Anterior cingulate cortex (tissue), 58 donors: ENCODE measurements at regions not wholly inside any gene's neighbourhood (a gene's known extent, or its start where the extent isn't known, plus 50 kb on each side); places are given as distances from the start of the nearest gene placed in this dataset.
"Not testable (repeated sequence)": the region's sequence is repeated elsewhere in the genome, so short reads cannot be mapped to it uniquely, and the experiment has no call there.

ENCODE experiments used
- DNase-seq, 58 donors: peaks; one replicate each; lab custom pipeline; 2025; lab: John Stamatoyannopoulos, UW

DNA sequence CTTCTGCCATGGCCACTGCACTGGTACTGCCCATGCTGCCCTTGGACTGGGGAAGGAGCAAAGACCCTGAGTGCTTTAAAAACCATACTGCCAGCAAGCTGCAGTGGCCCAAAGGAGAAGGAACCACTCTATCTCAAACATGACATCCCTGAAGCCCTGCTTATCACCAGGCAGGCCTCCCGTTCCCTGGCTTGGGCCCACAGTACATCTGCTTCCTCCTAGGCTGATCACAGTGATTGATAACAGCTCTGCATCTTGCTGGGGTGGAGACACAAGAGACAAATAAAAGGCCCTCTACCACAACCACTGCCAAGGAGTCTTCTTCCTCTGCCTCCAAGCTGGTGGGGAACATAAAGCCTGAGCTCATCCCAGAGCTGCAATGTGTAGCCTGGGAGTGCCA lies 567.5 kb downstream of the TRHDE start:
- DNase-seq: peak in 1 of 58 donors; percentile 4

DNA sequence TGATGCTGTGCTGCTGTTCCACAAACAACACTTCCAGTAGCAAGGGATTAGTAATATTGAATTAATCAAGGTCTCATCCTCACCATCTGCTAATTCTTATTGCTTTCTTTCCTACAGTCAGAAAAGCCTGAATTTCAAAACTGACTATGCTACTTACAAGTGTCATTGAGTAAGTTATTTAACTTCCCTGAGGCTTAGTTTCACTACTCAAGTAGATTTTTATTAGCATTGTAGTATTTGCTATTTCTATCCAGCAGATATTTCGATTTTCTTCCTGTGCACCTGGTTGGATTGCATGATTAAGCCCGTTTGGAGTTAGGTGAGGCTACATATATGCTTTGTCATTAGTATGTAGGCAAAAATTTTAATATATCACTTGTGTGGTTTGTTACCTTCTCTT lies 591.5 kb downstream of the TRHDE start:
- no peak for DNase-seq

DNA sequence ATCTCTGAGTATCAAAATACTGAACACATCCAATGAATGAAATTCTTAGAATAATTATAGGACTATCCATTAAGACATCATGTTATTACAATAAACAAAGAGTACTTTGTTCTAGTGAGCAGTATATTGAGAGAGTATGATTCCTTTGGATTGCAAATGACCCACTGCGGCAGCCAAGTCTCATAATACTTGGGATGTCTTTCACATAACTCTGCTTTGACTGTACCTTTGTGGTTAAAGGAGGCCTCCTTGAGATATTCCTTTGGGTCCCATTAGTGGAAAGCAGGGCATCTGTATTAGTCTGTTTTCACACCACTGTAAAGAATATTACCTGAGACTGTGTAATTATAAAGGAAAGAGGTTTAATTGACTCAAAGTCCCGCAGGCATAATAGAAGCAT lies 593.8 kb downstream of the TRHDE start:
- DNase-seq: no peak

DNA sequence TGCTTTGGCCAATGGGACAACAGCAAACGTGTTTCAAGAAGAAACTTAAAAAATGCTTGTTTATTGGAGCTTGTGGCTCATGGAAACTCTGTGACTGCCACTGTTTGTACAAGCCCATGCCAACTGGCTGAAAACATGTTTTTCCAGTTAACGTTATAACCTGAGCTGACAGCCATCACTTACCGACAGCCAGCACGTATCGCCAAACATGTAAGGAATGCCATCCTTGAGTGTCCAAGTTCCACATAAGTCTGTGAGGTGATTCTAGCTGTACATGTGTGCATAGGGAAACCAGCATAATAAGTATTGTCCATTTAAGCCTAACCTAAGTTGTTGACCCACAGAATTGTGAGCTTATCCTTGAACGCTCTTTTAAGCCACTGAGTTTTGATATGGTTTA lies 596.9 kb downstream of the TRHDE start:
- DNase-seq: no peak

DNA sequence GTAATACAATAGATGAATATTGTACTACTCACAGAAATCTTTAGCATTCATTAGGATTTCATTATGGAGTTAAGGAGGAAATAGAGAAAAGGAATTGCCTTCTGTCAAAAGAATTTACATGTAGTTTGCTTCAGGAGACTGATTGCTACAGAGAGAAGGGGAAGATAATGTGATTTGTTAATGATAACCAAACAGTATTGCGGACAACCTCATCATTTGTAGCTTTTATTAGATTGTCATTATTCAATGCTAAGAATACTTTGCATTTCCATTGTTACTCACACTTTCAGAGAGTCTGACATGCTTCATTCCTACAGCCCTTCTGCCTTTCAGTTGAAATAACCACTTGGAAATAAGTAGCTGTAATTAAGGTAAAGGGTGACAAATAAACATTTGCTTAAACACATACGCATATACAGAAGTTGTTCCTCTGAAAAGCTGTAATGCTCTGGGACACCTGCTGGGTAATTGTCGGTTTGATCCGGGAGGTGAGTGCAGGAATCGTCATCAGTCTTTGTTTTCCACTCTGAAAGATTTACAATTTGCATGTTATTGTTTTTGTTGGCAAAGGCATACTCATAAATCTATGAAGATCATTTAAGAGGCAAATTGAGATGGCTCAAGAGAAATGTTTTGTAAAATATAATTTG lies 600.2 kb downstream of the TRHDE start:
- DNase-seq: no peak

DNA sequence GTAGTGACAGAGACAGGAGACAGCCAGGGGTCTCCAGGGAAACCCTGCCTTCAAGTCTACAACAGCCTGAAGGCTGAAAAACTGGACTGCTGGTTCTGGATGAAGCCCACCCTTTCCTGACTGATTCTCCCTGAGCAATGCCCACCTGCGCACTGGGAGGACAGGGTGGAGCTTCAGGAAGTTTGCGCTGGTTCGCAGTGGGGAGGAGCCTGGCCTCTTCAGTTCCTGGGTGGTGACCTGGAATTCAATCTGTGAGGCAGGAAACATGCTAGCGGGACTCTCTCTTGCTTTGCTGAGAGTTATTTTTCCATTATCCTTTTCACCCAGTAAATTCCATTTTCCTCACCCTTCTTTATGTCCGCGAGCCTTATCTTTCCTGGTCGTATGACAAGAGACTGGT lies 600.8 kb downstream of the TRHDE start:
- no peak for DNase-seq

DNA sequence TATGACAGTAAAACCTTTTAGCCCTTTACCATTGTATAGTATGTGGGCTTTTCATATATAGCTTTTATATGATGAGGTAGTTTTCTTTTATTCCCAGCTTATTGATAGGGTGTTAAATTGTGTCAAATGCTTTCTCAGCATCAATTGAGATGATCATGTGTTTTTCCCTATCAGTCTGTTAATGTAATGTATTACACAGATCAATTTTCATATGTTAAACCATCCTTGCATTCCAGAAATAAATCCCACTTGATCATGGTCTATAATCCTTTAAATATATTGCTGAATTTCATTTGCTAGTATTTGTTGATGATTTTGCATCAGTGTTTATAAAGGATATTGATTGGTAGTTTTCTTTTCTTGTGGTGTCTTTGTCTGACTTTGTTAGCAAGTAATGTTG lies 603.9 kb downstream of the TRHDE start:
- DNase-seq: no peak

DNA sequence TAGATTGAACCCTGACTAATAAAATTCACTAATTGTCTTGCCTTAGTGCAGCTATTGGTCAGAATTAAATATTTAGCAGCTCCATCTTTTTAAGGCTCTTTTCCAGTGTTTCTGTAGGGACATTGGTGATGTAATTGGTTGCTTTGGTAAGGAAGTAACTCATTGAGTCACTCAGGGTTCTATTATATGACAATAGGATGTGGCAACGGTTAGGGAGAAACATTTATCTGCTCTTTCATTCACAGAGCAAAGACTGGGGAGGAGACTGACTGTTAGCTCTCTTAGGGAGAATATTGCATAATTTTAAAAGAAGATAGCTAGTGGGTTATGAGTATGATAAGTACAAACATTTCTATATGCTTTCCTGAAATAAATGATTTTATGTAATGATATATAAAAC lies 616.5 kb downstream of the TRHDE start:
- no peak for DNase-seq

DNA sequence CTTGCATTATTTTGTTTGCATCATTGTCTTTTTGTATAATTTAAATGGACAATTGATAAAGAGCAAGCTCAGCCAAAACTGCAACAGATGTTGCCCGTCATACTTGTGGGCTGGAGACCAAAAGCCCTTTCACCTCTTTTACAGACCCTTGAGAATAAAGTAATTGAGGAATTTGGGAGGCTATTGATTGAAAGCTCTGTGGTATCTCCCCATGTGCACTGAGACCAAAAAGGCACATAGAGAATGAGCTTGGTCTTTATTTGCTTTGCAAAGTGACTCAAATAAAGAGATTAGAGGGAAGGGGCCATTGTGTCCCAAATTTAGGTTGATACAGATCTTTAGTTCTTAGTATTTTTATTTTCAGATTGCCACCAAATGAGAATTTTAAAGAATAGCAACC lies 617.6 kb downstream of the TRHDE start:
- no peak for DNase-seq

DNA sequence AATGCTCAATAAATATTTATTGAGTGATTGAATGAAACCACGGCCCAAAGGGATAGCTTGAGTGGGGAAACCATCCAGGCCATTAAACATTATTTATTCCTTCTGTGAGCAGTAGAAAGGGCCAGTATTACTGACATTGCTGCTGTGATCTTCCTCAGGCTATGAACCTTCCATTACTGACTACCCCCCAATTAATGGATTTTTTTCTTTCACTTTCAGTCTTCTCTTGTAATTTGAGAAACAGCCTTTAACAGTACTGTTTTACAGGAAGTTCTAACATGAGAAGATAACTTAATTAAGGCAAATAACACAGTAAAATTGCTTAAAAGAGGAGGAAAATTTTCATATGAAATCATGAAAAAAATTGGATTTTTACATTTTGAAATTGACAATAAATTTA lies 629.5 kb downstream of the TRHDE start:
- no peak for DNase-seq

DNA sequence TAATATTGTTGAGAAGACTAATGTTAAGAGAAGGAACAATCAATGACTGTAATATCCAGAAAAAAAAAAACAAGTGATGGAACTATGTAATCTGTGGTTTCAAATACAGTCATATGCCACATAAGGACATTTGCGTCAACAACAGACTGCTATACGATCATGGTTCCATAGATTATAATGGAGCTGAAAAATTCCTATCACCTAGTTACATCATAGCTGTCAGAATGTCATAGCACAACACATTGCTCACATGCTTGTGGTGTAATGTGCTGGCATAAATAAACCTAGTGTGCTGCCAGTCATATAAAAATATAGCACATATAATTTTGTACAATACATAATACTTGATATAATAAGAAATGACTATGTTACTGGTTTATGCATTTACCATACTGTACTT lies 653.5 kb downstream of the TRHDE start:
- DNase-seq: no peak

DNA sequence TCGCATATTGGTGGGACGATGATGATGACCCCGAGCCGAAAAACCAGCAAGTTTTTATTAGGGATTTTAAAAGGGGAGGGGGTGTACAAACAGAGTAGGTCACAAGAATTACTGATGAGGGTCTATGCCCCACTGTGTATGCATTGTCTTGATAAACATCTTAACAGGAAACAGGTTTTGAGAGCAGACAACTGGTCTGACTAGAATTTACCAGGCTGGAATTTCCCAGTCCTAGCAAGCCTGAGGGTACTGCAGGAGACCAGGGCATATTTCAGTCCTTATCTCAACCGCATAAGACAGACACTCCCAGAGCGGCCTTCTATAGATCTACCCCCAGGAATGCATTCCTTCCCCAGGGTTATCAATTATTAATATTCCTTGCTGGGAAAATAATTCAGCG lies 659.7 kb downstream of the TRHDE start:
- not testable (repeated sequence) for DNase-seq

DNA sequence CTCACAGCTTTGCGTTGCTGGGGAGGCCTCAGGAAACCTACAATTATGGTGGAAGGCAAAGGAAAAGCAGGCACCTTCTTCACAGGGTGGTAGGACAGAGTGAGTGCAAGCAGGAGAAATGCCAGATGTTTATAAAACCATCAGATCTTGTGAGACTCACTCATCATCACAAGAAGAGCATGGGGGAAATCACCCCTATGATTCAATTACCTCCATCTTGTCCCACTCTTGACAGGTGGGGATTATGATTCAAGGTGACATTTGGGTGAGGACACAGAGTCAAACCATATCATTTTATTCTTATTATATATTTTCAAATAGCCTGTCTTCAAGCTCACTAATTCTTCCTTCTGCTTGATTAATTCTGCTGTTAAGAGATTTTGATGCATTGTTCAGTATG lies 665.3 kb downstream of the TRHDE start:
- DNase-seq: no peak

DNA sequence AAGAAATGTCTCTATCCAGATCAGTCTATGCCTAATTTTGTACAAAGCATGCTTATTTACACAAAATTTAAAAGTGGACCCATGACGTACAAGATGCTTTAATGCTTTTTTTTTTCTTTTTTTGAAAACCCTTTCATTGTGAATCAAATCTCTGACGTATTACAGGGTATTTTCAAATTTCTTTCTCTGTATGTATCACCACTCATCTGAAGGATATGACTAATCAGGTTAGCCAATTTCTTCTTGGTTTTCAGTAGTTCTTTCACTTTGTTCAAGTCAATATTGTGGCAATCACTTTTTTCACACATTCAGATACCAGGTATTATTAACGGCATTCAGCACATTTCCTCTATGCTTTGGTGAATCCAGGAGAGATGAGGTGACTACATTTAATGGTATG lies 685.3 kb downstream of the TRHDE start:
- no peak for DNase-seq

DNA sequence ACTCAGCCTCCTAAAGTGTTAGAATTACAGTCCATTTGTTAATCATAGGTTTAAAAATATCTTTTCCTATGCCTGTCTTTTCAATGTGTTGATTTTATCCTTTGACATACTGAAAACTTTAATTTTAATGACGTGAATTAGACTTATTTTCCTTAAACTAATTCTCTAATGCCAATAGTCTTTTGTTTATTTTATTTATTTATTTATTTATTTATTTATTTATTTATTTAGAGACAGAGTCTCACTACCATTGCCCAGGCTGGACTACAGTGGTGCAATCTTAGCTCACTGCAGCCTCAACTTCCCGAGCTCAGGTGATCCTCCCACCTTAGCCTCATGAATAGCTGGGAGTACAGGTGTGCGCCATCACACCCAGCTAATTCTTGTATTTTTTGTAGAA lies 694.5 kb downstream of the TRHDE start:
- DNase-seq: no peak

DNA sequence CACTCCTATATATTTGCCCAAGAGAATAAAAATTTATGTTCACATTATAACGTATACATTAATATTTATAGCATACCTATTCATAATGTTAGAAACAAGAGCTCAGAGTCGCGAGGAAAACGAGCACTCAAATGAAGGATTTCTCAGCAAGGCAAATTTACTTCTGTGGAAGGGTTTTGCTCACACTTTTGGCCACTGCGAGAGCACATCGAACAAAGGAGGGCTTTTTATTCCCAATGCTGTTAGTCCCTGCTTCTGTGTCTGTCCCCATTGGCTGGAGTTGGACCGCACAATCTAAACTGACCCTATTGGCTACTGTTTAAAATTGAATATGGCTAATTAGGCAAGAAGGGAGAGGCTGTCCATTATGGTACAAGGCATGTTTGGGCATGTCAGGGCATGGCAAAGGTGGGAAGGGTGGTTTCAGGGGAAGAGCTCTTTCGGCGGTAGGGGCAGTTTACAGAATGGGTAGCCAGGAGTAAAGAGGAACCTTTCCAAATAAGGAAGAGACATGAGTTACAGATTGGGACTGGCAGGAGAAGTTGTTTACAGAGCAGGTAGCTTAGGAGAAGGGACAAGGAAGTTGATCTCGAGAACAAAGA lies 702.9 kb downstream of the TRHDE start:
- DNase-seq: no peak

DNA sequence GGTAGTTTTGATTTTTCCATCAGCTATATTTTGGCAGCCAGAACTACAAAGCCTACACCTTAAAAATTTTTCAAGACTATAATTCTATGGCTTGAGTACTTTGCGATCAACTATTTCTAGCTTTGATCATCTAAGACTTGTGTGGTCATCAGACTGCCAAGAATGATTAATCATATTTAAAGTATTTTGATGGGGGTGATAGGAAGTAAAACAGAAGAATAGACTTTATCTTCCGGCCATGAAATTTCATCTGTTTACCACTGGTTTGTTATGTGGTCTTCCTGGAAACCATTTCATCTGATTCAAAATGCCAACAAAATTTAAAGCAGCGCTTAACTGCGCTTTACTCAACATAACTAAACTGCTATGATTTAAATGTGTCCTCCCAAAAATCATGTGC lies 706.8 kb downstream of the TRHDE start:
- no peak for DNase-seq

DNA sequence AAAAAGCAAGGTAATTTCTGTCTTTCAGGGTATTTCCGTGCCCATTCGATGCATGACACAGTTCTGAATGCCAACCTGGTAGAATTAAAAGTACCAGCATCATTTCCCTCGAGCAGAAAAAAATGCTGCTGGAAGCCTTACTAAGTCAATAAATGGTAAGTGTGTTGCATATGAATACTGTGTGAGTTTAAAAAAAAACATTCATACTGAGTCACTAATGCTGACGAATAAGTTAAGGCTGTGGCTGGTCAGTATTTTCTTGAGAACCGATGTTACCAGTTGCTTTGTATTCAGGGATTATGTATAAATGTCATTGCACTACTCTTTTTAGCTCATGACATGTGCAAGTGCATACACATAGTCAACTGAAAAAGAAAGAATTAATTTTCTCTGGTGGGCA lies 710.2 kb downstream of the TRHDE start:
- no peak for DNase-seq

DNA sequence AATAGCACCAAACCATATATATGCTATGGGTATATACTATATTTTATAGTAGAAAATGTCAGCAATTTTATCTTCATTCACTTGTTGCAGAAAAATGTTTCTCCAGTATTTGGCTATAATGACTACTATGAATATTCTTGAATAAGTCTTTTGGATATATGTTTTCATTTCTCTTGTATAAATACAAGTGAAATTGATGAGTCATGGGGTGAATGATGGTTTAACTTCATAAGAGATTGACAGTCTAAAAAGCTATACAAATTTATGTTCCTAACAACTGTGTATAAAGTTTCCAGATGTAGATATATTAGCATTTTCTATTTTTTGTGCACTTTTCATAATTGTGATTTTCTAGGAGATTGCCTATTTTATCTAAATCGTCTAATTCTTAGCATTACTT lies 714.8 kb downstream of the TRHDE start:
- DNase-seq: no peak

DNA sequence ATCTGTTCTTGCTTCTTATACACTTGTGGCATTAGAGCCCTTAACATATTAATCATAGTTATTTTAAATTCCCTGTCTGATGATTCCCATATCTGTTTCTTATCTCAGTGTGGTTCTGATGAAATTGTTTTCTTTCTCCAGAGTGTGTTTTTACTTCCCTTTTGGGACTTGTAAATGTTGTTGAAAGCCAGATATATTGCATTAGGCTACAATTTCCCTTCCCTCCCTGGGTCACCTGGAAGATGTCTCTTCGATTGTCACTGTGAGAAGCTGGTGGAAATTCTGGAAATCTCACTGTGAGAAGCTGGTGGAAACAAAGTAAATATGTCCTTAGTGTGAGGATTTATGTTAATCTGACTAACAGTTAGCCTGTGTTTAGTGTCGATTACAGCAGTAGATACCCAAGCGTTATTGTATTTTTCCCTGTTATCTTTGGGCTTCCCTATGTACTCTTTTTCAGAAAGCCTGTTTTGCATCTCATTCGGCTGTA lies 717.3 kb downstream of the TRHDE start:
- DNase-seq: no peak

DNA sequence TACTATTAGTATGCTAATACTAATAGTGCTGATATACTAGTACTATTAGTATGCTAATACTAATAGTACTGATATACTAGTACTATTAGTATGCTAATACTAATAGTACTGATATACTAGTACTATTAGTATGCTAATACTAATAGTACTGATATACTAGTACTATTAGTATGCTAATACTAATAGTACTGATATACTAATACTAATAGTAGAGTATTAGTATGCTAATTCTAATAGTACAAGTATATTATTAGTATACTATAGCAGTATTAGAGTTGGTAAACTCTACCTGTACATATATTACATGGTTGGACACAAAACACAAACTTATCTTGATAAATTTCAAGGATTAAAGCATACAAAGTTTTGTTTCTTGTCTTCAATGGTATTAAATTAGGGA lies 722.9 kb downstream of the TRHDE start:
- not testable (repeated sequence) for DNase-seq

DNA sequence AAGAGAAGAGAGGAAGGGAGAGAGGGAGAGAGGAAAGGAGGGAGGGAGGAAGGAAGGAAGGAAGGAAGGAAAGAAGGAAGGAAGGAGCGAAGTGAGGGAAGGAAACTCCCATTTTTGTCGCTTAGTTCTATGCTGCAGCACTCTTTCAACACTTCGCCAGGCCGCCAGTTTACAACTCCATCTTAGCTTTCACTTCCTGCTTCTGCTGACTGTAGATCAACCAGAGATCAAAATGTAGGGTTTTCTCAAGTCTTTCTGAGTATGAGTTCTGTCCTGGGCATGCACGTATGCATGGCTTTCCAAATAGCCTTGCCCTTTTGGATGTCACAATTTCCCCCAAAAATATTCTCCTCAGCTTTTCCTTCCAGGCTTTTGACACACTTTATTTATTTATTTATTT lies 723.4 kb downstream of the TRHDE start:
- no peak for DNase-seq

DNA sequence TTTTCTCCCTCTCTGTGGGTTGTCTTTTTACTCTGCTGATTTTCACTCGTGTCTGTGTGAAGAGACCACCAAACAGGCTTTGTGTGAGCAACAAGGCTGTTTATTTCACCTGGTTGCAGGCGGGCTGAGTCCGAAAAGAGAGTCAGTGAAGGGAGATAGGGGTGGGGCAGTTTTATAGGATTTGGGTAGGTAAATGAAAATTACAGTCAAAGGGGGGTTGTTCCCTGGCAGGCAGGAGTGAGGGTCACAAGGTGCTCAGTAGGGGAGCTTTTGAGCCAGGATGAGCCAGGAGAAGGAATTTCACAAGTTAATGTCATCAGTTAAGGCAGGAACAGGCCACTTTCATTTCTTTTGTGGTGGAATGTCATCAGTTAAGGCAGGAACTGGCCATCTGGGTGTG lies 729.6 kb downstream of the TRHDE start:
- DNase-seq: not testable (repeated sequence)
